Endothelial cell of umbilical vein (primary cell): ENCODE measurements at regions not wholly inside any gene's neighbourhood (a gene's known extent, or its start where the extent isn't known, plus 50 kb on each side); places are given as distances from the start of the nearest gene placed in this dataset.

ENCODE experiments used
- BruUV-seq: library from RNA; stranded (reverse); fragments of 400-500 nt; replicated peaks from 2 replicates; lab custom pipeline; 2021; lab: Mats Ljungman, UMichigan
- CTCF ChIA-PET: fragments of 300-600, 350-600 bp; sonication (Branson Sonifier 250); formaldehyde crosslinking; loops from one replicate; lab custom pipeline; 2021; ENCODE audit warnings: antibody characterized with exemption, inconsistent platforms; lab: Charles Lee
- POLR2A ChIA-PET: fragments of 300-600, 350-600 bp; sonication (Branson Sonifier 250); formaldehyde crosslinking; loops from one replicate; lab custom pipeline; 2021; ENCODE audit warnings: antibody characterized with exemption, inconsistent platforms; lab: Charles Lee
- DNase-seq: peaks from one replicate; pipeline ENCODE4 v3.0.0-alpha.2; 2011; ENCODE audit warnings: low read depth, low spot score
- FAIRE-seq: peaks from 2 replicates; lab custom pipeline; 2011; peaks lifted over from hg19 to GRCh38; lab: Jason Lieb, UNC
- H2AFZ ChIP-seq: 2 replicates; pipeline ENCODE4 v1.6.0; 2012; ENCODE audit warnings: low read depth, low read length, control low read depth, inconsistent platforms
- H3K27ac ChIP-seq: 2 replicates; pipeline ENCODE4 v1.5.1; 2011; ENCODE audit warnings: low read depth, mild to moderate bottlenecking, control low read depth, low read length, moderate library complexity; ENCODE audit not compliant: insufficient read depth
- H3K27me3 ChIP-seq, 2 experiments: 2 replicates each; pipeline versions ENCODE4 v1.6.0 to v1.6.1; 2011; ENCODE audit warnings: low read length in 2 of 2, mixed read lengths in 1 of 2; ENCODE audit not compliant: control insufficient read depth in 2 of 2, insufficient read depth in 2 of 2
- H3K36me3 ChIP-seq, 2 experiments: 2 replicates in 1 of 2; 3 replicates in 1 of 2; pipeline ENCODE4 v1.5.1; 2011; ENCODE audit warnings: low read length in 2 of 2, mild to moderate bottlenecking in 1 of 2, moderate library complexity in 1 of 2; ENCODE audit not compliant: control insufficient read depth in 2 of 2, insufficient read depth in 2 of 2; ENCODE audit errors: extremely low read depth in 1 of 2
- H3K4me1 ChIP-seq: 3 replicates; pipeline ENCODE4 v1.5.1; 2011; ENCODE audit warnings: mild to moderate bottlenecking, low read length; ENCODE audit not compliant: control insufficient read depth, insufficient read depth; ENCODE audit errors: extremely low read depth
- H3K4me2 ChIP-seq: 2 replicates; pipeline ENCODE4 v1.6.1; 2011; ENCODE audit warnings: low read length, control low read depth, mixed read lengths; ENCODE audit not compliant: insufficient read depth
- H3K4me3 ChIP-seq, 3 experiments: fragments of 200-600 bp in 1 of 3; sonication (generic), shearing (Covaris generic) in 1 of 3; replicated peaks in 1 of 3; 2 replicates each; pipeline ENCODE4 v1.5.1; 2011 to 2016; ENCODE audit warnings: control low read depth in 3 of 3, low read length in 3 of 3, mild to moderate bottlenecking in 2 of 3, inconsistent platforms in 1 of 3, low read depth in 1 of 3, moderate library complexity in 1 of 3; ENCODE audit not compliant: insufficient read depth in 1 of 3
- H3K79me2 ChIP-seq: 2 replicates; pipeline ENCODE4 v1.6.0; 2012; ENCODE audit warnings: low read length, inconsistent platforms; ENCODE audit not compliant: control insufficient read depth, insufficient read depth
- H3K9ac ChIP-seq: replicated peaks from 2 replicates; pipeline ENCODE3; 2011; ENCODE audit warnings: low read length, control low read depth; ENCODE audit not compliant: insufficient read depth; ENCODE audit errors: extremely low read depth
- H3K9me1 ChIP-seq: replicated peaks from 3 replicates; pipeline ENCODE4 v1.6.0; 2011; ENCODE audit warnings: mild to moderate bottlenecking, low read length; ENCODE audit not compliant: control insufficient read depth, insufficient read depth; ENCODE audit errors: extremely low read depth
- H3K9me3 ChIP-seq: replicated peaks from 2 replicates; pipeline ENCODE4 v1.5.1; 2012; ENCODE audit warnings: low read length, inconsistent platforms; ENCODE audit not compliant: control insufficient read depth, insufficient read depth
- H4K20me1 ChIP-seq: replicated peaks from 2 replicates; pipeline ENCODE3; 2011; ENCODE audit warnings: mild to moderate bottlenecking, low read length; ENCODE audit not compliant: control insufficient read depth, insufficient read depth; ENCODE audit errors: extremely low read depth
- EZH2 ChIP-seq: IDR thresholded peaks from 2 replicates; pipeline ENCODE4 v1.6.1; 2012; ENCODE audit warnings: borderline replicate concordance, low read depth, mild to moderate bottlenecking, moderate library complexity, low read length, inconsistent platforms; ENCODE audit not compliant: severe bottlenecking
- GATA2 ChIP-seq: IDR thresholded peaks from 2 replicates; pipeline ENCODE4 v1.7.0; 2011; ENCODE audit warnings: low read depth, mild to moderate bottlenecking, moderate library complexity, mixed read lengths, low read length; ENCODE audit not compliant: insufficient read length, insufficient read depth
- JUN ChIP-seq: IDR thresholded peaks from 2 replicates; pipeline ENCODE4 v1.6.1; 2011; ENCODE audit warnings: borderline replicate concordance, low read depth; ENCODE audit not compliant: insufficient read length, insufficient read depth
- POLR2A ChIP-seq: IDR thresholded peaks from 2 replicates; pipeline ENCODE4 v1.6.1; 2012; ENCODE audit warnings: low read depth, mild to moderate bottlenecking, control low read depth, low read length
- POLR2AphosphoS5 ChIP-seq: IDR thresholded peaks from 2 replicates; pipeline ENCODE4 v1.6.1; 2012; ENCODE audit warnings: low read depth, mild to moderate bottlenecking, control low read depth, low read length, moderate library complexity; ENCODE audit not compliant: insufficient read depth
- dilution Hi-C: fragments of 300-500 bp; cut with MboI; formaldehyde crosslinking; loops from one replicate; pipeline ENCODE4 v1.15.0; 2019; ENCODE audit warnings: low sequenced_read_pairs; ENCODE audit not compliant: extremely low pct_ligation_motif_present
- intact Hi-C: fragments of 100-400 bp; cut with micrococcal nuclease; formaldehyde crosslinking; loops from one replicate; pipeline ENCODE4 v1.10.0; 2022

DNA sequence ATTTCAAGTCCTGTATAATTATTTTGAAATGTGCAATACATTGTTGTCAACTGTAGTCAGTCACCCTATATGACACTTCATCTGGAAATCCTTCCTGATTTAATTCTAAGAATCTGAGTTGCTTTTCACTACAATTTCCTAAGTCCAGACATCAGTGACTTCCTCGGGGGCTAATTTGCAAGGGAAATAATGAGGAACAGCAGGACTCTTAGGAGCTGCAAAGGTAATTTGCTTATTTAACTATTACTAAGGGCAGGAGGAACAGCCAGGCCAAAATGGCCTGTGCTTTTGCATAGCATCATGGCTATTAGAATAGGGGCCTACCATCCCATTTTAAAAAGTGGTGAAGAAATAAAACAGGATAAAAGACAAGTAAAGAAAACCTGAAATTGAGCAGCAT lies 178.8 kb downstream of the MC4R start:
- no TSS peak for BruUV-seq

DNA sequence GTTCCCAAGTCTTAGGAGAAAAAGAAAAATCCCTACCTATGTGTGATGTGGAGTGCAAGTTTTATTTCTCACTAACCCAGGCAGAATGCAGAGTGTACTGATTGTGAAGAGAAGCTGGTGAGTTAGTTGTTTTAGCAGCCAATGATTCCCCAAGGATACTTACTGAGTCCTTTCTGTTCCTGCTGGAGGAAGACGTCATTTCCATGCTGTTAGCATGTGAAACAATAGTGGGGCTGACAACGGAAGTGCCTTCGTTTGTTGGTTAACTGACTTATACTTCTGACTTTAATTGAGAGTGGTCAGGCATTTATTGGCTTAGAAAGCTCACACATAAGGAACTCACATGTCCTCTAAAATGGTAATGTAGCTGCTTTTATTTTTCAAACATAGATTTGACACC lies 180.6 kb downstream of the MC4R start:
- TF ChIP-seq POLR2AphosphoS5 (no peak), GATA2 (no peak), JUN (no peak)
- Histone ChIP-seq H3K9ac (no peak overlapping the region), H3K27ac (no peak overlapping the region), H3K4me3 (no peak overlapping the region), H3K4me2 (no peak overlapping the region), H3K9me3 (no peaks in the 10 kb centered on the region), H3K27me3 (no peaks in the 10 kb centered on the region), H3K9me1 (no peaks in the 10 kb centered on the region), H3K79me2 (no peaks in the 10 kb centered on the region), H3K4me1 (no peaks in the 10 kb centered on the region), H3K36me3 (no peaks in the 10 kb centered on the region), H2AFZ (no peak overlapping the region), H4K20me1 (no peaks in the 10 kb centered on the region)
- CTCF ChIA-PET: no interaction called here
- BruUV-seq: no TSS peak
- no peak for DNase-seq
- dilution Hi-C loops: no loop called here
- intact Hi-C loops: no loop called here
- FAIRE-seq: no peak
- POLR2A ChIA-PET: no interaction called here

More for the DNA sequence above, 178.8 kb downstream of the MC4R start:
- dilution Hi-C loops (no loop called here), intact Hi-C loops (no loop called here)
- H3K27me3 ChIP-seq: no peaks in the 10 kb centered on the region
- no peaks in the 10 kb centered on the region for H4K20me1 ChIP-seq
- no peak overlapping the region for H3K4me3 ChIP-seq
- ChIA-PET POLR2A (no interaction called here), CTCF (no interaction called here)
- H2AFZ ChIP-seq: no peak overlapping the region
- FAIRE-seq: no peak
- H3K9ac ChIP-seq: no peak overlapping the region
- H3K36me3 ChIP-seq: no peaks in the 10 kb centered on the region
- H3K9me1 ChIP-seq: no peaks in the 10 kb centered on the region
- no peak overlapping the region for H3K4me2 ChIP-seq
- H3K79me2 ChIP-seq: no peaks in the 10 kb centered on the region
- no peak for DNase-seq
- H3K27ac ChIP-seq: no peak overlapping the region
- TF ChIP-seq POLR2AphosphoS5: no peak
- TF ChIP-seq EZH2: no peak
- no peak for TF ChIP-seq POLR2A
- no peaks in the 10 kb centered on the region for H3K4me1 ChIP-seq
- H3K9me3 ChIP-seq: no peaks in the 10 kb centered on the region
